GM19328 (cell line): ENCODE measurements at regions not wholly inside any gene's neighbourhood (a gene's known extent, or its start where the extent isn't known, plus 50 kb on each side); places are given as distances from the start of the nearest gene placed in this dataset.

ENCODE experiments used
- ATAC-seq: cut with Tn5 transposase; IDR thresholded peaks from one replicate; pipeline ENCODE4 v1.9.1; 2021; ENCODE audit warnings: mild to moderate bottlenecking, moderate library complexity; ENCODE audit not compliant: unreplicated experiment

GRCh38 chr10:124267231-124267885 is 151.4 kb downstream of the OAT start:
- no peak for ATAC-seq

- ATAC-seq = no peak
Observed at GRCh38 chr10:124266468-124267230, 152.1 kb downstream of the OAT start.

GRCh38 chr10:124265776-124266467 is 152.8 kb downstream of the OAT start:
- no peak for ATAC-seq

- no peak for ATAC-seq
Observed at GRCh38 chr10:124265391-124265745, 153.4 kb downstream of the OAT start.

- ATAC-seq = no peak
Observed at GRCh38 chr10:124264711-124265390, 153.9 kb downstream of the OAT start.

- ATAC-seq = no peak
Observed at GRCh38 chr10:124264271-124264670, 154.5 kb downstream of the OAT start.

GRCh38 chr10:124263726-124264125 is 155.0 kb downstream of the OAT start:
- ATAC-seq = no peak

- no peak for ATAC-seq
Observed at GRCh38 chr10:124262971-124263370, 155.8 kb downstream of the OAT start.

- no peak for ATAC-seq
Observed at GRCh38 chr10:124262234-124262865, 156.4 kb downstream of the OAT start.

- ATAC-seq = no peak
Observed at GRCh38 chr10:124259139-124259825, 159.4 kb downstream of the OAT start.

- no peak for ATAC-seq
Observed at GRCh38 chr10:124257781-124258180, 160.9 kb downstream of the OAT start.

GRCh38 chr10:124256151-124256550 is 162.6 kb downstream of the OAT start:
- ATAC-seq = no peak

- no peak for ATAC-seq
Observed at GRCh38 chr10:124255556-124255955, 162.2 kb upstream of the CHST15 start.

- ATAC-seq = no peak
Observed at GRCh38 chr10:124254490-124254889, 161.1 kb upstream of the CHST15 start.

- no peak for ATAC-seq
Observed at GRCh38 chr10:124253006-124253405, 159.6 kb upstream of the CHST15 start.

- ATAC-seq = no peak
Observed at GRCh38 chr10:124252097-124252715, 158.8 kb upstream of the CHST15 start.

- no peak for ATAC-seq
Observed at GRCh38 chr10:124251317-124252065, 158.1 kb upstream of the CHST15 start.

- no peak for ATAC-seq
Observed at GRCh38 chr10:124250506-124250905, 157.1 kb upstream of the CHST15 start.

GRCh38 chr10:124249812-124250432 is 156.5 kb upstream of the CHST15 start:
- no peak for ATAC-seq
